Endodermal cell (in vitro differentiated cells): ENCODE measurements at regions not wholly inside any gene's neighbourhood (a gene's known extent, or its start where the extent isn't known, plus 50 kb on each side); places are given as distances from the start of the nearest gene placed in this dataset.

Experiments
- DNase-seq: peaks from one replicate; pipeline ENCODE4 v3.0.0-alpha.2; 2017
- H3K27ac ChIP-seq: 2 replicates; pipeline ENCODE4 v1.5.1; 2013; ENCODE audit warnings: mild to moderate bottlenecking, low read depth, low read length, moderate library complexity
- H3K27me3 ChIP-seq: 2 replicates; pipeline ENCODE4 v1.6.1; 2013; ENCODE audit warnings: mild to moderate bottlenecking, low read length, moderate library complexity; ENCODE audit not compliant: insufficient read depth, control insufficient read depth, poor library complexity, severe bottlenecking
- H3K36me3 ChIP-seq: 2 replicates; pipeline ENCODE4 v1.7.0; 2013; ENCODE audit warnings: mild to moderate bottlenecking, low read length, moderate library complexity; ENCODE audit not compliant: control insufficient read depth, insufficient read depth
- H3K4me1 ChIP-seq: one replicate; pipeline ENCODE4 v1.7.0; 2013; ENCODE audit warnings: low read length; ENCODE audit not compliant: control insufficient read depth, insufficient read depth
- H3K4me3 ChIP-seq: 2 replicates; pipeline ENCODE4 v1.5.1; 2013; ENCODE audit warnings: mild to moderate bottlenecking, low read length, moderate library complexity
- H3K9ac ChIP-seq: 2 replicates; pipeline ENCODE4 v1.6.1; 2013; ENCODE audit warnings: mild to moderate bottlenecking, low read length, moderate library complexity; ENCODE audit not compliant: poor library complexity, severe bottlenecking; ENCODE audit errors: extremely low read depth
- H3K9me3 ChIP-seq: 2 replicates; pipeline ENCODE4 v1.6.1; 2013; ENCODE audit warnings: mild to moderate bottlenecking, low read length, moderate library complexity; ENCODE audit not compliant: control insufficient read depth
- H3K27ac Mint-ChIP-seq: 2 replicates; pipeline ENCODE4 v1.8.0; 2020; ENCODE audit warnings: mixed read lengths
- H3K27me3 Mint-ChIP-seq: 2 replicates; pipeline ENCODE4 v1.8.0; 2021; ENCODE audit warnings: mild to moderate bottlenecking, mixed read lengths; ENCODE audit not compliant: insufficient read depth
- H3K36me3 Mint-ChIP-seq: 2 replicates; pipeline ENCODE4 v1.8.0; 2020; ENCODE audit warnings: low read depth, mixed read lengths
- H3K4me1 Mint-ChIP-seq: 2 replicates; pipeline ENCODE4 v1.8.0; 2020; ENCODE audit warnings: mixed read lengths
- H3K4me3 Mint-ChIP-seq: 2 replicates; pipeline ENCODE4 v1.8.0; 2020; ENCODE audit warnings: mild to moderate bottlenecking, moderate library complexity, mixed read lengths
- H3K9me3 Mint-ChIP-seq: 2 replicates; pipeline ENCODE4 v1.8.0; 2020; ENCODE audit warnings: mild to moderate bottlenecking, mixed read lengths
- WGBS, 2 experiments: methylation state at CpG; one replicate each; pipeline versions ENCODE4 v1.1.5 to v1.1.7; 2013; ENCODE audit warnings: missing lambda C conversion rate in 2 of 2, mixed read lengths in 1 of 2; ENCODE audit not compliant: insufficient coverage in 1 of 2, insufficient read length in 1 of 2; 5-methylcytosine and 5-hydroxymethylcytosine counted together
- TF ChIP-seq, protein P1 (sequence below): fragments of 200-600 bp; sonication (generic); conservative IDR thresholded peaks from 2 replicates; pipeline ENCODE4 v1.5.0; 2021; ENCODE audit warnings: antibody characterized with exemption, mild to moderate bottlenecking

DNA sequence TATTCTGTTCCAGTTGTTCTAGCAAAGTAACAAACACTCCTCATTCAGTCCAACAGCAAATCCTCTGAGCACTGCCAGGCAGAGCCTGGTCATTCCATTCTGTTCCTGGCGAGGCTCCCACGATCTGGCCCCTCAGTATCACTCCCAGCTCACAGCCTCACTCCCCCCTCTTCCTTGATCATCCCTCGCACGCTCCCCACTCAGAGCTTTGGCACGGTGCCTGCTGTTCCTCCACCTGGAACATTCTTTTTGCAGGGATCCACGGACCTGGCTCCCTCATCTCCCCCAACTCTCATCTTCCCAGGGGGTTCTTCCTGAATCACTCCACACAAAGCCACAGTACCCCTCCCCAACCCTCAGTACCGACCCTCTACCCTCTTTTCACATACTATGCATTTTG lies 192.3 kb downstream of the ATPSCKMT start:
- TF ChIP-seq, protein P1, sequence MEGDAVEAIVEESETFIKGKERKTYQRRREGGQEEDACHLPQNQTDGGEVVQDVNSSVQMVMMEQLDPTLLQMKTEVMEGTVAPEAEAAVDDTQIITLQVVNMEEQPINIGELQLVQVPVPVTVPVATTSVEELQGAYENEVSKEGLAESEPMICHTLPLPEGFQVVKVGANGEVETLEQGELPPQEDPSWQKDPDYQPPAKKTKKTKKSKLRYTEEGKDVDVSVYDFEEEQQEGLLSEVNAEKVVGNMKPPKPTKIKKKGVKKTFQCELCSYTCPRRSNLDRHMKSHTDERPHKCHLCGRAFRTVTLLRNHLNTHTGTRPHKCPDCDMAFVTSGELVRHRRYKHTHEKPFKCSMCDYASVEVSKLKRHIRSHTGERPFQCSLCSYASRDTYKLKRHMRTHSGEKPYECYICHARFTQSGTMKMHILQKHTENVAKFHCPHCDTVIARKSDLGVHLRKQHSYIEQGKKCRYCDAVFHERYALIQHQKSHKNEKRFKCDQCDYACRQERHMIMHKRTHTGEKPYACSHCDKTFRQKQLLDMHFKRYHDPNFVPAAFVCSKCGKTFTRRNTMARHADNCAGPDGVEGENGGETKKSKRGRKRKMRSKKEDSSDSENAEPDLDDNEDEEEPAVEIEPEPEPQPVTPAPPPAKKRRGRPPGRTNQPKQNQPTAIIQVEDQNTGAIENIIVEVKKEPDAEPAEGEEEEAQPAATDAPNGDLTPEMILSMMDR = no peak
- no peak overlapping the region for H3K27ac Mint-ChIP-seq
- H3K27me3 Mint-ChIP-seq = no peaks in the 10 kb centered on the region
- H3K4me3 Mint-ChIP-seq = no peak overlapping the region
- peaks cover 8% of the 10 kb centered on the region for H3K9me3 ChIP-seq
- no peak for DNase-seq
- no peak overlapping the region for H3K4me3 ChIP-seq
- H3K27ac ChIP-seq = no peak overlapping the region
- H3K4me1 ChIP-seq = no peaks in the 10 kb centered on the region
- no peaks in the 10 kb centered on the region for H3K4me1 Mint-ChIP-seq
- WGBS, 2 experiments = 85 to 87% methylated on average over 4 to 7 of the region's 7 CpGs
- no peaks in the 10 kb centered on the region for H3K27me3 ChIP-seq
- no peak overlapping the region for H3K9ac ChIP-seq
- peaks cover 16% of the 10 kb centered on the region for H3K9me3 Mint-ChIP-seq
- no peaks in the 10 kb centered on the region for H3K36me3 Mint-ChIP-seq
- no peaks in the 10 kb centered on the region for H3K36me3 ChIP-seq

DNA sequence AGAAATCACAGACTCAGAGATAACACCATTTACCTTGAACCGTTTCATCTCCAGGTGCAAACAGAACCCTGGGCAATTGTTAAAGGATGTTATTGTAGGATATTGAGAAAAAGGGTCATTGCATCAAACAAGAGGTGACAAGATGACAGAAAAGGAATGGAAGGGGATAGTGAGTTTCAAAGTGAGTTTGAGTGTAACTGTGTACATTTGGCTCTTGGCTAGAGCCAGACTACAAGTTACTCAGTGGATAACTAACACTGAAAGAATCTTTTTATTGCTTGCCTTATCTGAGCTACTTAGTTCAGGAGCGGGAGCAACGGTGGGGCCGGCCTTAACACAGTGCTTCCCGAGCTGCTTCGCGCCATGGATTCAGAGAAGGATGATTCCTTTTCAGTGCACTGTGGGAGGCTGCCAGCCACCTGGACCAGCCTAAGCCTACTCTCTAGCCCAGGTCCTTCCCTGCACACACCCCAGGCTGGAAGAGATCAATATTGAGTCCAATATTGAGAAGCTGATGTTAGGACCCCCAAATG lies 193.4 kb downstream of the ATPSCKMT start:
- Mint-ChIP-seq H3K9me3 (peaks cover 27% of the 10 kb centered on the region), H3K27me3 (no peaks in the 10 kb centered on the region), H3K4me1 (no peaks in the 10 kb centered on the region), H3K36me3 (peaks cover under 1% of the 10 kb centered on the region), H3K27ac (no peak overlapping the region), H3K4me3 (no peak overlapping the region)
- Histone ChIP-seq H3K9ac (no peak overlapping the region), H3K27ac (no peak overlapping the region), H3K4me1 (no peaks in the 10 kb centered on the region), H3K27me3 (no peaks in the 10 kb centered on the region), H3K36me3 (no peaks in the 10 kb centered on the region), H3K9me3 (peaks cover 19% of the 10 kb centered on the region), H3K4me3 (no peak overlapping the region)
- 92 to 98% methylated on average over 7 of the region's 7 CpGs for WGBS, 2 experiments
- DNase-seq = no peak
- TF ChIP-seq, protein P1 = no peak

DNA sequence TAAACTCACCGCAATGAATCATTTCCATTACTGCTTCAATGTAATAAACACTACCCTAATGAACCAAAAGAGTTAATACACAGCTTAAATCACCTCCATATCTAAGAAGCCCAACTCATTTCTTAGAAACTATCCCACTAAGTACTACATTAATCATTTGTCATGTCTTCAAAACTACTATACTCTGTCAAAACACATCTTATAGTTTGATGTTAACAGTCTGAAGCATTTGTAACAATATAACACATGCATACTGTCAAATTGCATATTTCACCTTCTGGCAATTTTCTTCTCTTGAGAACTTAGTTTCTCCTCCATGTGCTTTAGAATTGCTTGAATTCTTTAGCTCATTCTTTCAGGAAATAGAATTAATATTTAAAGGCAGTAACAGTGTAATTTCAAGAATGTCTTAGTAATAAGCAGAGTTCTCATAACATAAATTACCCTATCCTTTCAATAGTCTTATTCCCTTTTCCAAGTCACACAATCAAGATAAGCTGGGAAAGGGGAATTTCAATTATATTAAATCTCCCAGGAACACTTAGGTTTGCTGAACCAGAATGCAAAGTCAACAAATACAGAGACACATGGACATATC lies 199.7 kb downstream of the ATPSCKMT start:
- TF ChIP-seq, protein P1 = no peak
- peaks cover 30% of the 10 kb centered on the region for H3K9me3 ChIP-seq
- Mint-ChIP-seq H3K9me3 (peaks cover 49% of the 10 kb centered on the region), H3K4me3 (no peak overlapping the region), H3K4me1 (no peaks in the 10 kb centered on the region), H3K36me3 (peaks cover 5% of the 10 kb centered on the region), H3K27me3 (no peaks in the 10 kb centered on the region), H3K27ac (no peak overlapping the region)
- no peak overlapping the region for H3K27ac ChIP-seq
- DNase-seq = no peak
- no peaks in the 10 kb centered on the region for H3K27me3 ChIP-seq
- H3K4me1 ChIP-seq = no peaks in the 10 kb centered on the region
- H3K36me3 ChIP-seq = no peaks in the 10 kb centered on the region
- H3K4me3 ChIP-seq = no peak overlapping the region
- 92 to 100% methylated on average over 1 of the region's 1 CpG for WGBS, 2 experiments
- no peak overlapping the region for H3K9ac ChIP-seq
